AG04450 (cell line): ENCODE measurements at regions not wholly inside any gene's neighbourhood (a gene's known extent, or its start where the extent isn't known, plus 50 kb on each side); places are given as distances from the start of the nearest gene placed in this dataset.

Experiments
- CTCF ChIA-PET: fragments of 300-600, 350-600 bp; formaldehyde crosslinking; extraction: SDS; loops from one replicate; lab custom pipeline; 2022; ENCODE audit warnings: antibody characterized with exemption, inconsistent platforms; lab: Charles Lee
- POLR2A ChIA-PET: fragments of 350-600 bp; formaldehyde crosslinking; extraction: SDS; loops from one replicate; lab custom pipeline; 2021; ENCODE audit warnings: antibody characterized with exemption, inconsistent platforms; lab: Yijun Ruan, JAX
- DNase-seq: peaks from one replicate; pipeline ENCODE4 v3.0.0-alpha.2; 2011; ENCODE audit warnings: low read depth, low spot score
- H3K27ac ChIP-seq: one replicate; pipeline ENCODE4 v1.5.1; 2012; ENCODE audit warnings: low read depth, low read length, control low read depth
- H3K27me3 ChIP-seq: one replicate; pipeline ENCODE4 v1.6.0; 2012; ENCODE audit warnings: low read length; ENCODE audit not compliant: control insufficient read depth, insufficient read depth
- H3K4me3 ChIP-seq: 2 replicates; pipeline ENCODE4 v1.5.1; 2011; ENCODE audit warnings: mild to moderate bottlenecking, low read depth, low read length, control low read depth
- H3K9me3 ChIP-seq: 2 replicates; pipeline ENCODE4 v1.5.1; 2012; ENCODE audit warnings: low read length; ENCODE audit not compliant: control insufficient read depth, insufficient read depth
- TF ChIP-seq, protein P1 (sequence below): IDR thresholded peaks from 2 replicates; pipeline ENCODE4 v1.5.1; 2011; ENCODE audit warnings: low read depth, low read length, control low read depth, inconsistent platforms

DNA sequence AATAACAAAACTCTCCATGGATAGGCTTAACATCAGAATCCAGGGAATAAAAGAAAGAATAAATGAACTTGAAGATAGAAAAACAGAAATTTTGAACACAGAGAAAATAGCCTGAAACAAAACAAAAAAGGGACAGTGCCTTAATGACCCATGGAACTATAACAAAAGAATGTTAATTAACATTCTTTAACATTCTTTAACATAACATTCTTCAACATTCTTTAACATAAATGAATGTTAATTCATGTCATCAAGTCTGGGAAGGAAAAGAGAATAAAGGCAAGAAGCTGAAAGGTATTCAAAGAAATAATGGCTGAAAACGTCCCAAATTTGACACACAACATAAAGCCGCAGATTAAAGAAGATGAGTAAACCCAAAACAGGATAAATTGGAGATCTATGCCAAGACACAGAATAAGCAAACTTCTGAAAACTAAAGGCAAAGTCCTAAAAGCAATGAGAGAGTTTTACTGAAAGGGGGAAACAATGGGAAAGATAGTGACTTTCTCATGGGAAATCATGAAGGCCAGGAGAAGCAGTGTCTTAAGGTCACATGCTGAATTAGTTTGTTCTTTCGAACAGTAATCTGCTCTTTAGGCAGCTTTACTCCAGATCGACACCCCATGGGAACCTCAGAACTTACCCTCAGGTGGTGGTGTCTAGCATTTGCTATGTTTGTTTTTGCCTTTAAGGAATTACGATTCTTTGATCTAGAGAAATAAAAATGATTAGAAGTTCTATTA, 483.0 kb downstream of the KDM4C start:
- TF ChIP-seq, protein P1, sequence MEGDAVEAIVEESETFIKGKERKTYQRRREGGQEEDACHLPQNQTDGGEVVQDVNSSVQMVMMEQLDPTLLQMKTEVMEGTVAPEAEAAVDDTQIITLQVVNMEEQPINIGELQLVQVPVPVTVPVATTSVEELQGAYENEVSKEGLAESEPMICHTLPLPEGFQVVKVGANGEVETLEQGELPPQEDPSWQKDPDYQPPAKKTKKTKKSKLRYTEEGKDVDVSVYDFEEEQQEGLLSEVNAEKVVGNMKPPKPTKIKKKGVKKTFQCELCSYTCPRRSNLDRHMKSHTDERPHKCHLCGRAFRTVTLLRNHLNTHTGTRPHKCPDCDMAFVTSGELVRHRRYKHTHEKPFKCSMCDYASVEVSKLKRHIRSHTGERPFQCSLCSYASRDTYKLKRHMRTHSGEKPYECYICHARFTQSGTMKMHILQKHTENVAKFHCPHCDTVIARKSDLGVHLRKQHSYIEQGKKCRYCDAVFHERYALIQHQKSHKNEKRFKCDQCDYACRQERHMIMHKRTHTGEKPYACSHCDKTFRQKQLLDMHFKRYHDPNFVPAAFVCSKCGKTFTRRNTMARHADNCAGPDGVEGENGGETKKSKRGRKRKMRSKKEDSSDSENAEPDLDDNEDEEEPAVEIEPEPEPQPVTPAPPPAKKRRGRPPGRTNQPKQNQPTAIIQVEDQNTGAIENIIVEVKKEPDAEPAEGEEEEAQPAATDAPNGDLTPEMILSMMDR: no peak

GRCh38 chr9:7239708-7240107, 481.9 kb downstream of the KDM4C start:
- Histone ChIP-seq H3K9me3 (no peaks in the 10 kb centered on the region), H3K27me3 (peaks cover 2% of the 10 kb centered on the region), H3K4me3 (no peak overlapping the region), H3K27ac (no peak overlapping the region)
- POLR2A ChIA-PET: no interaction called here
- no peak for DNase-seq
- TF ChIP-seq, protein P1: no peak
- CTCF ChIA-PET: no interaction called here

More for the DNA sequence above, 483.0 kb downstream of the KDM4C start:
- no peak for DNase-seq
- ChIA-PET CTCF (interaction anchor here (0.5 kb wide), 1 partner anchor 10 kb away, joined by 5 read pairs; no protein-coding TSS in a partner anchor), POLR2A (no interaction called here)
- Histone ChIP-seq H3K27ac (no peak overlapping the region), H3K9me3 (no peaks in the 10 kb centered on the region), H3K27me3 (peaks cover 2% of the 10 kb centered on the region), H3K4me3 (no peak overlapping the region)

DNA sequence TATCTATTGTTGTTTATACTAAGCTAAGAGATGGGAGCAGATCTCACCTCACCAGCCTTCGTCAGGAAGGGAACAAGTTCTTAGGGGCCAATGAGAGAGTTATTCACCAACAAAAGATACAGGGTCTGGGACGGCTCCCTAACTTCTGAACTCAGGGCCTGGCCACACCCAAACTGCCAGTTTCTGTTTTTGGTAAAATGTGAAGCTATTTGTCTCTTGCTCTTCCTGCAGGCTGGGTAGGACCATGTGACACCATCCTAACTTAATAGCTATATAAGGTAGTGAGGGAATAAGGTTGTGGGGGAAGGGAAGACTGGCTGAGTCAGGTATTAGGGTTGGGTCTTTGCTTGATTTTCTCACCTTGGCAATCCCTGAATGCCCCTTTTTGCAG, 480.5 kb downstream of the KDM4C start:
- ChIA-PET POLR2A (no interaction called here), CTCF (interaction anchor here (1.4 kb wide), 1 partner anchor 329 kb away, joined by 3 read pairs; no protein-coding TSS in a partner anchor)
- H3K27ac ChIP-seq: no peak overlapping the region
- no peak for DNase-seq
- H3K4me3 ChIP-seq: no peak overlapping the region
- TF ChIP-seq, protein P1: no peak
- peaks cover 2% of the 10 kb centered on the region for H3K27me3 ChIP-seq
- no peaks in the 10 kb centered on the region for H3K9me3 ChIP-seq

- H3K27ac ChIP-seq: no peak overlapping the region
- CTCF ChIA-PET: interaction anchor here (1.0 to 1.4 kb wide), 2 partner anchors 105 to 328 kb away, joined by 3 read pairs; no protein-coding TSS in a partner anchor
- peaks cover 2% of the 10 kb centered on the region for H3K27me3 ChIP-seq
- TF ChIP-seq, protein P1: no peak
- no peaks in the 10 kb centered on the region for H3K9me3 ChIP-seq
- POLR2A ChIA-PET: no interaction called here
- no peak for DNase-seq
- no peak overlapping the region for H3K4me3 ChIP-seq
These were observed 479.9 kb downstream of the KDM4C start for GRCh38 chr9:7237473-7238246.
